HEK293 (cell line): ENCODE measurements at regions not wholly inside any gene's neighbourhood (a gene's known extent, or its start where the extent isn't known, plus 50 kb on each side); places are given as distances from the start of the nearest gene placed in this dataset.
"Not testable (repeated sequence)": the region's sequence is repeated elsewhere in the genome, so short reads cannot be mapped to it uniquely, and the experiment has no call there.

Source experiments
- KLF16 ChIP-seq: fragments of 450-650 bp; formaldehyde crosslinking; IDR thresholded peaks from 2 replicates; pipeline ENCODE4 v1.5.1; 2017; ENCODE audit warnings: missing biosample characterization, missing genetic modification characterization
- ZNF157 ChIP-seq: fragments of 450-650 bp; formaldehyde crosslinking; IDR thresholded peaks from 2 replicates; pipeline ENCODE4 v1.5.1; 2016; ENCODE audit warnings: missing biosample characterization, missing genetic modification characterization
- ZNF416 ChIP-seq: fragments of 450-650 bp; formaldehyde crosslinking; IDR thresholded peaks from 2 replicates; pipeline ENCODE4 v1.5.1; 2016; ENCODE audit warnings: missing biosample characterization, missing genetic modification characterization
- ZNF747 ChIP-seq: fragments of 450-650 bp; formaldehyde crosslinking; IDR thresholded peaks from 2 replicates; pipeline ENCODE4 v1.5.1; 2016; ENCODE audit warnings: missing biosample characterization, missing genetic modification characterization
- TF ChIP-seq, protein P1 (sequence below): fragments of 450-650 bp; formaldehyde crosslinking; IDR thresholded peaks from 2 replicates; pipeline ENCODE4 v1.5.1; 2016; ENCODE audit warnings: missing biosample characterization, missing genetic modification characterization, borderline replicate concordance
- TF ChIP-seq, protein P2 (sequence below): fragments of 450-650 bp; formaldehyde crosslinking; IDR thresholded peaks from 2 replicates; pipeline ENCODE4 v1.5.1; 2017; ENCODE audit warnings: missing biosample characterization, missing genetic modification characterization
- TF ChIP-seq, protein P3 (sequence below): fragments of 450-650 bp; formaldehyde crosslinking; IDR thresholded peaks from 2 replicates; pipeline ENCODE4 v1.5.1; 2016; ENCODE audit warnings: missing biosample characterization, missing genetic modification characterization
- TF ChIP-seq, protein P4 (sequence below): fragments of 450-650 bp; formaldehyde crosslinking; IDR thresholded peaks from 2 replicates; pipeline ENCODE4 v1.5.1; 2016; ENCODE audit warnings: missing biosample characterization, missing genetic modification characterization
- TF ChIP-seq, protein P5 (sequence below): fragments of 450-650 bp; formaldehyde crosslinking; IDR thresholded peaks from 2 replicates; pipeline ENCODE4 v1.5.1; 2016; ENCODE audit warnings: missing biosample characterization, missing genetic modification characterization
- TF ChIP-seq, protein P6 (sequence below): fragments of 450-650 bp; formaldehyde crosslinking; IDR thresholded peaks from 2 replicates; pipeline ENCODE4 v1.5.1; 2016; ENCODE audit warnings: missing biosample characterization, missing genetic modification characterization

DNA sequence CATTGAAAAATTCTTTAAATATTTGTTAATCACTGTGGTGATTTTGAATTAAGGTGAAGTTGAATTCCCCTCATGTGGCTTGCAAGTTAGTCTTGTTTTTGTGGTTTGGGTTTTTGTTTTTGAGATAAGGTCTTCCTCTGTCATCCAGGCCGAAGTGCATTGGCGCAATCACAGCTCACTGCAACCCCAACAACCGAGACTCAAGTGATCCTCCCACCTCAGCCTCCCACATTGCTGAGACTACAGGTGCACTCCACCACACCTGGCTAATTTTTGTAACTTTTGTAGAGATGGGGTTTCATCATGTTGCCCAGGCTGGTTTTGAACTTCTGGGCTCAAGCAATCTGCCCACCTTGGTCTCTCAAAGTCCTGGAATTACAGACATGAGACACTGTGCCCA, 1691.1 kb downstream of the SPATA31A7 start:
- TF ChIP-seq, protein P1, sequence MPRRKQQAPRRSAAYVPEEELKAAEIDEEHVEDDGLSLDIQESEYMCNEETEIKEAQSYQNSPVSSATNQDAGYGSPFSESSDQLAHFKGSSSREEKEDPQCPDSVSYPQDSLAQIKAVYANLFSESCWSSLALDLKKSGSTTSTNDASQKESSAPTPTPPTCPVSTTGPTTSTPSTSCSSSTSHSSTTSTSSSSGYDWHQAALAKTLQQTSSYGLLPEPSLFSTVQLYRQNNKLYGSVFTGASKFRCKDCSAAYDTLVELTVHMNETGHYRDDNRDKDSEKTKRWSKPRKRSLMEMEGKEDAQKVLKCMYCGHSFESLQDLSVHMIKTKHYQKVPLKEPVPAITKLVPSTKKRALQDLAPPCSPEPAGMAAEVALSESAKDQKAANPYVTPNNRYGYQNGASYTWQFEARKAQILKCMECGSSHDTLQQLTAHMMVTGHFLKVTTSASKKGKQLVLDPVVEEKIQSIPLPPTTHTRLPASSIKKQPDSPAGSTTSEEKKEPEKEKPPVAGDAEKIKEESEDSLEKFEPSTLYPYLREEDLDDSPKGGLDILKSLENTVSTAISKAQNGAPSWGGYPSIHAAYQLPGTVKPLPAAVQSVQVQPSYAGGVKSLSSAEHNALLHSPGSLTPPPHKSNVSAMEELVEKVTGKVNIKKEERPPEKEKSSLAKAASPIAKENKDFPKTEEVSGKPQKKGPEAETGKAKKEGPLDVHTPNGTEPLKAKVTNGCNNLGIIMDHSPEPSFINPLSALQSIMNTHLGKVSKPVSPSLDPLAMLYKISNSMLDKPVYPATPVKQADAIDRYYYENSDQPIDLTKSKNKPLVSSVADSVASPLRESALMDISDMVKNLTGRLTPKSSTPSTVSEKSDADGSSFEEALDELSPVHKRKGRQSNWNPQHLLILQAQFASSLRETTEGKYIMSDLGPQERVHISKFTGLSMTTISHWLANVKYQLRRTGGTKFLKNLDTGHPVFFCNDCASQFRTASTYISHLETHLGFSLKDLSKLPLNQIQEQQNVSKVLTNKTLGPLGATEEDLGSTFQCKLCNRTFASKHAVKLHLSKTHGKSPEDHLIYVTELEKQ = not testable (repeated sequence)
- TF ChIP-seq, protein P2, sequence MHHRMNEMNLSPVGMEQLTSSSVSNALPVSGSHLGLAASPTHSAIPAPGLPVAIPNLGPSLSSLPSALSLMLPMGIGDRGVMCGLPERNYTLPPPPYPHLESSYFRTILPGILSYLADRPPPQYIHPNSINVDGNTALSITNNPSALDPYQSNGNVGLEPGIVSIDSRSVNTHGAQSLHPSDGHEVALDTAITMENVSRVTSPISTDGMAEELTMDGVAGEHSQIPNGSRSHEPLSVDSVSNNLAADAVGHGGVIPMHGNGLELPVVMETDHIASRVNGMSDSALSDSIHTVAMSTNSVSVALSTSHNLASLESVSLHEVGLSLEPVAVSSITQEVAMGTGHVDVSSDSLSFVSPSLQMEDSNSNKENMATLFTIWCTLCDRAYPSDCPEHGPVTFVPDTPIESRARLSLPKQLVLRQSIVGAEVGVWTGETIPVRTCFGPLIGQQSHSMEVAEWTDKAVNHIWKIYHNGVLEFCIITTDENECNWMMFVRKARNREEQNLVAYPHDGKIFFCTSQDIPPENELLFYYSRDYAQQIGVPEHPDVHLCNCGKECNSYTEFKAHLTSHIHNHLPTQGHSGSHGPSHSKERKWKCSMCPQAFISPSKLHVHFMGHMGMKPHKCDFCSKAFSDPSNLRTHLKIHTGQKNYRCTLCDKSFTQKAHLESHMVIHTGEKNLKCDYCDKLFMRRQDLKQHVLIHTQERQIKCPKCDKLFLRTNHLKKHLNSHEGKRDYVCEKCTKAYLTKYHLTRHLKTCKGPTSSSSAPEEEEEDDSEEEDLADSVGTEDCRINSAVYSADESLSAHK (tag by site-specific recombination) = not testable (repeated sequence)
- TF ChIP-seq, protein P3, sequence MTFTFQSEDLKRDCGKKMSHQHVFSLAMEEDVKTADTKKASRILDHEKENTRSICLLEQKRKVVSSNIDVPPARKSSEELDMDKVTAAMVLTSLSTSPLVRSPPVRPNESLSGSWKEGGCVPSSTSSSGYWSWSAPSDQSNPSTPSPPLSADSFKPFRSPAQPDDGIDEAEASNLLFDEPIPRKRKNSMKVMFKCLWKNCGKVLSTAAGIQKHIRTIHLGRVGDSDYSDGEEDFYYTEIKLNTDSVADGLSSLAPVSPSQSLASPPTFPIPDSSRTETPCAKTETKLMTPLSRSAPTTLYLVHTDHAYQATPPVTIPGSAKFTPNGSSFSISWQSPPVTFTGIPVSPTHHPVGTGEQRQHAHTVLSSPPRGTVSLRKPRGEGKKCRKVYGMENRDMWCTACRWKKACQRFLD = not testable (repeated sequence)
- TF ChIP-seq, protein P4, sequence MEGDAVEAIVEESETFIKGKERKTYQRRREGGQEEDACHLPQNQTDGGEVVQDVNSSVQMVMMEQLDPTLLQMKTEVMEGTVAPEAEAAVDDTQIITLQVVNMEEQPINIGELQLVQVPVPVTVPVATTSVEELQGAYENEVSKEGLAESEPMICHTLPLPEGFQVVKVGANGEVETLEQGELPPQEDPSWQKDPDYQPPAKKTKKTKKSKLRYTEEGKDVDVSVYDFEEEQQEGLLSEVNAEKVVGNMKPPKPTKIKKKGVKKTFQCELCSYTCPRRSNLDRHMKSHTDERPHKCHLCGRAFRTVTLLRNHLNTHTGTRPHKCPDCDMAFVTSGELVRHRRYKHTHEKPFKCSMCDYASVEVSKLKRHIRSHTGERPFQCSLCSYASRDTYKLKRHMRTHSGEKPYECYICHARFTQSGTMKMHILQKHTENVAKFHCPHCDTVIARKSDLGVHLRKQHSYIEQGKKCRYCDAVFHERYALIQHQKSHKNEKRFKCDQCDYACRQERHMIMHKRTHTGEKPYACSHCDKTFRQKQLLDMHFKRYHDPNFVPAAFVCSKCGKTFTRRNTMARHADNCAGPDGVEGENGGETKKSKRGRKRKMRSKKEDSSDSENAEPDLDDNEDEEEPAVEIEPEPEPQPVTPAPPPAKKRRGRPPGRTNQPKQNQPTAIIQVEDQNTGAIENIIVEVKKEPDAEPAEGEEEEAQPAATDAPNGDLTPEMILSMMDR = not testable (repeated sequence)
- TF ChIP-seq ZNF157; ZNF747 (tag by site-specific recombination); ZNF416 (tag by site-specific recombination); KLF16 (tag by site-specific recombination): not testable (repeated sequence)
- TF ChIP-seq, protein P5, sequence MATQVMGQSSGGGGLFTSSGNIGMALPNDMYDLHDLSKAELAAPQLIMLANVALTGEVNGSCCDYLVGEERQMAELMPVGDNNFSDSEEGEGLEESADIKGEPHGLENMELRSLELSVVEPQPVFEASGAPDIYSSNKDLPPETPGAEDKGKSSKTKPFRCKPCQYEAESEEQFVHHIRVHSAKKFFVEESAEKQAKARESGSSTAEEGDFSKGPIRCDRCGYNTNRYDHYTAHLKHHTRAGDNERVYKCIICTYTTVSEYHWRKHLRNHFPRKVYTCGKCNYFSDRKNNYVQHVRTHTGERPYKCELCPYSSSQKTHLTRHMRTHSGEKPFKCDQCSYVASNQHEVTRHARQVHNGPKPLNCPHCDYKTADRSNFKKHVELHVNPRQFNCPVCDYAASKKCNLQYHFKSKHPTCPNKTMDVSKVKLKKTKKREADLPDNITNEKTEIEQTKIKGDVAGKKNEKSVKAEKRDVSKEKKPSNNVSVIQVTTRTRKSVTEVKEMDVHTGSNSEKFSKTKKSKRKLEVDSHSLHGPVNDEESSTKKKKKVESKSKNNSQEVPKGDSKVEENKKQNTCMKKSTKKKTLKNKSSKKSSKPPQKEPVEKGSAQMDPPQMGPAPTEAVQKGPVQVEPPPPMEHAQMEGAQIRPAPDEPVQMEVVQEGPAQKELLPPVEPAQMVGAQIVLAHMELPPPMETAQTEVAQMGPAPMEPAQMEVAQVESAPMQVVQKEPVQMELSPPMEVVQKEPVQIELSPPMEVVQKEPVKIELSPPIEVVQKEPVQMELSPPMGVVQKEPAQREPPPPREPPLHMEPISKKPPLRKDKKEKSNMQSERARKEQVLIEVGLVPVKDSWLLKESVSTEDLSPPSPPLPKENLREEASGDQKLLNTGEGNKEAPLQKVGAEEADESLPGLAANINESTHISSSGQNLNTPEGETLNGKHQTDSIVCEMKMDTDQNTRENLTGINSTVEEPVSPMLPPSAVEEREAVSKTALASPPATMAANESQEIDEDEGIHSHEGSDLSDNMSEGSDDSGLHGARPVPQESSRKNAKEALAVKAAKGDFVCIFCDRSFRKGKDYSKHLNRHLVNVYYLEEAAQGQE (tag by site-specific recombination) = not testable (repeated sequence)
- TF ChIP-seq, protein P6, sequence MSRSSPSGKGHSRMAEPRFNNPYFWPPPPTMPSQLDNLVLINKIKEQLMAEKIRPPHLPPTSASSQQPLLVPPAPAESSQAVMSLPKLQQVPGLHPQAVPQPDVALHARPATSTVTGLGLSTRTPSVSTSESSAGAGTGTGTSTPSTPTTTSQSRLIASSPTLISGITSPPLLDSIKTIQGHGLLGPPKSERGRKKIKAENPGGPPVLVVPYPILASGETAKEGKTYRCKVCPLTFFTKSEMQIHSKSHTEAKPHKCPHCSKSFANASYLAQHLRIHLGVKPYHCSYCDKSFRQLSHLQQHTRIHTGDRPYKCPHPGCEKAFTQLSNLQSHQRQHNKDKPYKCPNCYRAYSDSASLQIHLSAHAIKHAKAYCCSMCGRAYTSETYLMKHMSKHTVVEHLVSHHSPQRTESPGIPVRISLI (tag by site-specific recombination) = not testable (repeated sequence)
